HG02973 (cell line): ENCODE measurements at regions not wholly inside any gene's neighbourhood (a gene's known extent, or its start where the extent isn't known, plus 50 kb on each side); places are given as distances from the start of the nearest gene placed in this dataset.
"Not testable (repeated sequence)": the region's sequence is repeated elsewhere in the genome, so short reads cannot be mapped to it uniquely, and the experiment has no call there.

Experiments used
- ATAC-seq: cut with Tn5 transposase; IDR thresholded peaks from one replicate; pipeline ENCODE4 v1.9.1; 2021; ENCODE audit warnings: moderate library complexity; ENCODE audit not compliant: unreplicated experiment

DNA sequence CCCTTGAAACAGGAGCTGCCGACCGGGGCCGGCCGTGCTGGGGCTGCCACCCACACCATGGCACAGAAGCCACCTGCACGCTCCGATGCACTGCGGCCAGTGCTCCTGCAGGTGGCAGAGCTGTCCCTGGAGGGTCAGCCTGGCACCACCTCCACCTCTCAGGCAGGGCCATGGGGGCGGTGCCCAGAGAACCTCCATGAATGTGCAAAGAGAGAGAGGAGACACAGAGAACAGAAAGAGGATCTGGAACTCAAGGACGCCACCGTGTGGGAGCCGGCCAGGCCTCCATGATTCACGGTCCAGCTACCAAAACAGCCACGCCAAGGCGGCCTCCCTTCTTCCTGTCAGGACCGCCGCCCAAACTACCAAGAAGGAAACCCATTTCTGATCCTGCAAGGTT lies 5397.7 kb upstream of the TPTE start:
- not testable (repeated sequence) for ATAC-seq

DNA sequence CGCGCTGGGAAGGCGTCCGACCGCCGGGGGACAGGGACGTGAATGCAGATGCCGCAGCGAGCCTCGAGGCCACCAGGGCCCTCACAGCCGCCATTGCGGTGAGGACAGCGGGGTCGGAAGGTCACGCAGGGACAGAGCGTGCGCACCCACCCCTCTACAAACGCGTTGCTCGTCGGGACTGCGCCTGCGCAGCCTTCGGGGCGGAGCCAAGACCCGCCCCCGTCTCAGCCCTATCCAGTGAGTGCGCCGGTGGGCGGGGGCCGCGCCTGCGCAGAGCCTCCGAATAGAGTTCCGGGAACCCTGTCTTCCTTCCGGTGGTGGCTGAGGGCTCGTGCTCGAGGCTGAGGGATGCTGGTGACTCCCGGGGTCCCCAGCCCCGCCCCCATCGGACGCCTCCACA lies 5393.1 kb upstream of the TPTE start:
- ATAC-seq = peak; percentile 73

DNA sequence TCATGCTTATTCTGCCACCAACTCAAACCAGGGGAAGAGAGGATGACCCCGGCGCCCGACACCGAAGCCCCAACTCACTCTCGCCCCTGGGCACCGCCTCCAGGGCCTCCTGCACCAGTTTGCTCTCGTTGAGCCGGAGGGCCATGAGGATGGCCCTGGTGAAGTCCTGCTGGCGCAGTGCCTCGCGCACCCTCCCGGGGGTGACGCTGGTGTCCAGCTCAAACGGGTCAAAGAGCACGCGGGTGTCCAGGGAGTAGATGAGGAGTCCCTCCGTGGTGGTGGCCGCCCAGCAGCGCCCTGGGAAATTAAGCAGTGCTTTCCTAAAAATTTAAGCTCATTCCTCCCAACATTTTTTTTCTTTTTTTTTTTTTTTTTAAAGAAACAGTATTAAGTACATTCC lies 5387.6 kb upstream of the TPTE start:
- ATAC-seq = not testable (repeated sequence)

DNA sequence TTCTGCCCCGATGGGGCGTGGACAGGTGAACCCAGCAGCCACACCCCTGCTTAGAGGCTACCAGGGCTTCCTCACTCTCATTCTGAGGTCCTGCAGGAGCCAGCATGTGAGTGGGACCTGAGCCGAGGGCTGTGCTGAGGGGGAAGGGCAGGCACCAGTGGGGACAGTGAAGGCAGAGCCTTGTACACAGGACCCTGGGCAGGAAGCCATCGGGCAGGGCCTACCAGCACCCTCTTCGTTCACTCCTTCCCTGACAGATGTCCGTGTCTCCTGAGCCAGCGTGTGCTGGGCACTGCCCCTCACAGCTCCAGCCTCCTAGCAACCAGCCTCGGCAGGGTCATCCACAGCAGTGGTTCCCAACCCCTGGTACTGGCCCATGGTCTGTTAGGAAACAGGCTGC lies 5385.0 kb upstream of the TPTE start:
- ATAC-seq = not testable (repeated sequence)

DNA sequence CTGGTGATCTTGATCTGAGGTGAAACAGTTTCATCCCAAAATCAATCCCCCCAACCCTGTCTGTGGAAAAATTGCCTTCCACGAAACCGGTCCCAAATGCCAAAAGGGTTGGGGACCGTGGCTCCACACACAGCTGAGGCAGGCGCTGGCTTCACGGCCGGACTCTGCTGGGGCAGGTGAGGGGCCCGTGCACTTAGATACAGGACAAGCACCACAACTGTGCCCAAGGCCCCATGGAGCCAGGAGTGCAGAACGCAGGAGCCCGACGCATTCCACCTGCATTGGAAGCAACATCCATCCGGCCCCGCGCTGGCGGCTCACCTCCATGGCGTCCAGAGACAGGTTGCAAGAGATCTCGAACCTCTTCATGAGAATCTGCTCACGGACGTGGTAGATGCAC lies 5384.4 kb upstream of the TPTE start:
- ATAC-seq = not testable (repeated sequence)

DNA sequence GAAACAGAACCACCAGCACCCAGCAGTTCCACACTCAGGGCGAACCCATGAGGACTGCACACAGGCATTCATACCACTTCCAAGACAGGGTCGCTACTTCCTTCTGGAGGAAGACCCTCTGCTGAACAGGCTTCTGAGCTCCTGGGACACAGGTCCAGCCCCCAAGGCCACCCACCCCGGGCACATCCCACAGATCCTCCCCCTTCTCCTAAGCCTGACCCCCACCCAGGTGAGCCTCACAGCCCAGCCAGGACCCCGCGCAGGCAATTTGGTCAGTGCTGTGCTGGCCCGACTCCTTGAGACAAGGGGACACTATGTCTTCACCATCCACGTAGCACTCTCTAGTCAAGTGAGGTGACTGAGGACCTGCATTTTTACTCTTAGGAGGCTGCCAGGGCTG lies 5382.7 kb upstream of the TPTE start:
- not testable (repeated sequence) for ATAC-seq

DNA sequence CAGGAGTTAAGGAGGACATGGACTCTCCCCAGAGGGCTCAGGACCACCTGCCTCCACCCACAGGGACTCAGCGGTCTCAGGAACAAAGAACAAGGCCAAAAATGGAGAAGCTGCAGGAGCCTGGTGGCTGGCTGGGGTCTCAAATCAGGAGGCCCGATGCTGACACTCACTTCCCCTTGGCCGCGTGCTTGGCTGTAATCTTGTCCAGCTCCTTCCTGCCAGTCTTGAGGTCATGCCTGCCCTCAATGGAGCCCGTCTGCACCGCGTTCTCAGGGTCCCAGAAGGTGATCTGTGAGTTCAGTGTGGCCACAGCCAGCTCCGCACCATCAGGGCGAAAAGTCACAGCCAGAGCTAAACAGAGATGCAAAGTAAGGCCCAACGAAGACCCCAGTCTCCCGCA lies 5381.9 kb upstream of the TPTE start:
- not testable (repeated sequence) for ATAC-seq

DNA sequence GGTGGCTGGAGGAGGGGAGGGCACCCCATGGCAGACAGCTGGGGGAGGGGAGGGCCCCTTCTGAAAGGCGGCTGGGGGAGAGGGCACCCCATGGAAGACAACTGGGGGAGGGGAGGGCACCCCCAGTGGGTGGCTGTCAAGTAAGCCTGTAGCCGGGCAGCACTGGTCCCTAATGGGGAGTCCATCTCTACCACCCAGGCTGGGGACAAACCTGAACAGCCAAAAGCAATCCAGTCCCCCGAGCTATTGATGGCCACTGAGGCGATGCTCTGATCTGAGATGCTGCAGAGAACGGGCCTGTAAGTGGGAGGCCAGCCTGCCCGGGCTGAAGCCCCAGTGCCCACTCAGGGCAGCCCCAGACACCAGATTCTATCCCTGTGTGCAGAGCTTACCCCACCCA lies 5378.4 kb upstream of the TPTE start:
- ATAC-seq = not testable (repeated sequence)

DNA sequence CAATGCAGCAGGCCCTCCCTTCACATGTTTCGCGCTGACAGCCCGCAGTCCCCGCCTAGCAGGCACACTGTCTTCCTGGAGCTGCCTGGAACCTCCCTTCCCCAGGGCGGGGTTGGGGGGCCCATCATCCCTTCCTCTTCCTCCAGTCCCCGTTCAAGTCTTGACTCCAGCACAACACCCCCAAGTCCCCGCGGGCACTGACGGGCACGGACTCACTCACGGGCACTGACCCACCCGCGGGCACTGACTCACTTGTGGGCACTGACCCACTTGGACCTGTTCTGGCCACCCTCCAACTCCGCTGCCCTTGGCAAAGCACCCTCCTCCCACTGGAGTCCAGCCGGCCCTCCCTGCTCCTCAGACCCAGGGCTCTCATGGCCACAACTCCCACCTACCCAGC lies 5376.7 kb upstream of the TPTE start:
- ATAC-seq = not testable (repeated sequence)

DNA sequence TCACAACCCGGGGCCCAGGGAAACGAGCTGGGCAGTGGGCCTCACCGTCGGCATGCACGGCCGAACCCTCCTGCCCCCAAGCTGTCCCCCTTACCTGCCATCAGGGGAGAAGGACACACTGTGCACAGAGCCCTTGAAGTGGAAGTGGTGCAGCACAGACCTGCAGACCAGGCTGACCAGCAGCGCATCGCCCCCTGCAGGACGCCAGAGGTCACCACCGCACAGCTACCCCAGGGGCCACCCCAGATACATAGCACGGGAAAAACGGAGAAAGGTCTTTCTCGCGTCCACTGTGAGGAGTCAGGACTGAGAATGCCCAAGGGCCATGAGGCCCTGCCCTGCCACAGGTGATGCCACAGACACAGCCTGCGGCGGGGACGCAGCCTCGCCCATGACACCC lies 5373.7 kb upstream of the TPTE start:
- not testable (repeated sequence) for ATAC-seq

DNA sequence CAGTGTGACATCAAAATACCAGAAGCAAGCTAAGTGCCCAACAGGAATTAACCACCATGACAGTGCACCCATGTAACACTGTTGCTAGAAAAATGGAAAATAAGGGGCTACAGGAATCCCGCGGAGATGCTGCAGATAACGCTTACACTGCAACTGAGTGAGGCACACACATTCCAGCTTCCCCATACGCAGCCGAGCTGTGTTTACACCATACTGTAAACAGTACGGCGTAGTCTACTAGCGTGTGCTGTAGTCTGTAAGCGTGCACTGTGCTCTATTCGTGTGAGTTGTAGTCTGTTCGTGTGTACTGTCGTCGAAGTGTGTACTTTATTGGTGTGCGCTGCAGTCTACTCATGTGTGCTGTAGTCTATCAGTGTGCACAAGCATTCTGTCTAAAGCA lies 5372.2 kb upstream of the TPTE start:
- not testable (repeated sequence) for ATAC-seq

DNA sequence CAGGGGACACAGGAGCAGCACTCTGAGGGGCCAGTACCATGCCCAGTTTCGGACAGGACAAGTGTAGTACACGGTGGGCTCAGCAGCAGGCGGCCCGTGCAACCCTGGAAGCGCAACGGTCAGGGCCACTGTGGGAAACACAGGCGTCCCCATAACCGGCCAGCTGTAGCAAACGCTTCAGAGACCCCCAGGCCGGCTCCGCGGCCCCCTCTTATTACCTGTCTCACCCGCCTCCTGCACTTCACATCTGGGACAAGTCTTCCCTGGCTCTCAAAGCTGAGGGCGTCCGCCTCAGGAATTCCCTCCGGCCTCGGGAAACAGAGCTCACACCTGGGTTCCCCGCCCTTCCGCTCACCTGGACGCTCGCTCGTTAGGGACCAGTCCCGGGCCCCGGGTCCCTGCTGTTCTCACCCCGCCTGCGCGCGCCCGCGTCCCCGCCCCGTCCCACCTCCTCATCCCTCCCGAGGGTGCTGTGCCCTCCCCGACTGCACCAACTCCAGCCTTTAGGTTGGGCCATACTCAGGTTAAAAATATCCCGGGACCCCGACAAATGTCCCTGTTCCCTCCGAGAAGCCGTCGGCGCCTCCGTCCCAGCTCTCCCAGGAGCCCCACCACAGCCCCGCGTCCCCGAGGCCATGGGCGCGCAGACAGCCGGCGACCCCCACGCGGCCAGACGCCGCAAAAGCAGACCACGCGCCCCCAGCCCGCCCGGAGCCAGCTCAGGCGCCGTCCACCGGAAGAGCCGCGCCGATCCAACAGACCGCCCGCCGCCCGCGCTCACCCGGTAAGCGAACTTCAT lies 5367.3 kb upstream of the TPTE start:
- peak; percentile 23 for ATAC-seq

DNA sequence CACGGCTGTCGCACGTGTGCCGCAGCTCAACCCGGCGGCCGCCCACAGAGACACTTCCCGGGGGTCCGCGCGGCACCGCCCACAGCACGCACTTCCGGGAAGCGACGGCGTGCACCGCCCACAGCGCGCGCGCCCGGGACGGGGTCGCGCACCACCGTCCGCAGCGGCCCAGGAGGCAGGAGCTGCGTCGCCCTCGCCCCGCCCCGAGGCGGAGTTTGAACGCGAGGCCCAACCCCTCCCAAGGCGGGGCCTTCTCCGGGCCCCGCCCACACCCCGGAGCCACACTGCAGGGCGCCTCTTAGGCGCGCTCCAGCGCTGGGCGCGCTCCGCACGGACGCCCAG lies 5366.8 kb upstream of the TPTE start:
- peak; percentile 93 for ATAC-seq

DNA sequence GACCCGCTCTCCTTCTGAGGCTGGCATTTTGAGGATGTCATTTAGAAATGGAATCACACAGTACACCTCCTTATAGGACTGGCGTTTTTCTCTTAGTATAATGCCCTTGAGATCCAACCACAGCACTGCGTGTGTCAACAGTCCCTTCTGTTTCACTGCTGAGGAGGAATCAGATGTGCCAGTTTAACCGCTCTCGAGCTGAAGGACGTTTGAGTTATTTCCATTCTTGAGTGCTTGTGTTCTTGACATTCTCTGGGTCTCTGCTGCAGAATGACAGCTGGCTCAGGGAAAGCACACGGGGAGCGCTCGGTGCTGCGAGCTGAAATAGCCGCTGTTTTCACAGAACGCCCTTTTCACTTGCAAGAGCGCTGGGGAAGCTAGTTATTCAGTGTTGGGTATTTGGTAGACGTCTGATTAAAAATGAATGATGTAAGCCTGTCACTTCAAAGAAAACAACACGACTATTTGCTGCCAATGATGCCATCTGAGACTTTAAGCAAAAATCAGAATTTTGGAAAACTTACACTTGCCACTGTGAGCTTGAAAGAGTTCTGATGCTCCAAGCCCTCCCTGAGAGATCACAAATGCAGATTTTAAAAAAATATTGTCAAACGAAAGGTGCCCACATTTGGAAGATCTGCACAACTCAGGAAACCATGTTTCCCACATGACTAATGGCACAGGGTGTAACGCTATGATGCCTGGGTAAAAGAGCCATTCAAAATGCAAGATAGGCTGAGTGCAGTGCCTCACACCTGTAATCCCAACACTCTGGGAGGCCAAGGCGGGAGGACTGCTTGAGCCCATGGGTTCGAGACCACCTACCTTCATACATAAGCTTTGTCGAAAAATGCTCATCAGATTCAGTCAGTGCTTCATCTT lies 5358.4 kb upstream of the TPTE start:
- not testable (repeated sequence) for ATAC-seq

DNA sequence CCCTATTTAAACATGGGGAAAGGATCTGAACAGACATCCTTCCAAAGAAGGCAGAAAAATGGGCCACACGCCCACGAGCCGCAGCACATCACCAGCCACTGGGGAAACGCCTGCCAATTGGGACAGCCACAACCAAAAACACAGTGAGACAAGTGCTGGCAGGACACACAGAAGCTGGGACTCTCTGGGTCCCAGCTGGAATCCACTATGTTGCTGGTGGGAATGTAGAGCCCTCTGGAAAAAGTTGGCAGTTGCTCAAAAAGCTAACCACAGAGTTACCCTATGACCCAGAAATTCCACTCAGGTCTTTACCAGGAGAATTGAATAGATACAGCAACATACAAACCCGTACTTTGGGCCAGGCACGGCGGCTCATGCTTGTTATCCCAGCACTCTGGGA lies 5355.6 kb upstream of the TPTE start:
- not testable (repeated sequence) for ATAC-seq
